ENCODE measurements at regions not wholly inside any gene's neighbourhood (a gene's known extent, or its start where the extent isn't known, plus 50 kb on each side); places are given as distances from the start of the nearest gene placed in this dataset.

- TF ChIP-seq CTCF (IDR thresholded peaks at IDR 0.05) (no peak), POLR2A (IDR thresholded peaks at IDR 0.05) (no peak), EP300 (IDR thresholded peaks at IDR 0.05) (no peak)
Observed at GRCh38 chr5:86463339-86463738, 154.4 kb upstream of the COX7C start.
